ENCODE measurements at regions not wholly inside any gene's neighbourhood (a gene's known extent, or its start where the extent isn't known, plus 50 kb on each side); places are given as distances from the start of the nearest gene placed in this dataset.

- no peak overlapping the region for H3K4me3 ChIP-seq (ENCODE audit: low read depth, low read length)
- no peak for DNase-seq (ENCODE audit: low read depth)
- TF ChIP-seq CTCF (conservative IDR thresholded peaks at IDR 0.05; ENCODE audit: low read depth, low read length) = no peak
Observed at GRCh38 chr1:108082738-108083562, 117.2 kb downstream of the SLC25A24 start.

DNA sequence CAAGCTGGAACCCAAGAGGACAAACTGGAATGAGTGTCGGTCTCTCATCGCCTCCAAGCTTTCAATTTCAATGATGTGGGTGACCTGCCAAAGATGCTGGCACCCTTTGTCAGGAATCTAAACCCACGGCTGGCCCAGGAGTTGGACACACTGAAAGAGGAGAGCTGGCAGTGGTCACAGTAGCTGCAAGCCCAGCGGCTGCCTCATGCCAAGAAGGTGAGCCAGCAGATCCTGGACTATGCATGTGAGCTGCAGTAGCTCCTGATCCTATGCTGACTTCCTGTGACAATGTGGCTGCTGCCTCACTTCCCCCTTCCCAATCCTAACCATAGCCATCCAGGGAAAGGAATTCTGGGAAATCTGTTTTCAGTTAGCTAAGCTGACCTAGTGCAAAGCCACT, 117.0 kb upstream of the VAV3 start:
- H3K4me3 ChIP-seq (ENCODE audit: low read depth, low read length) = no peak overlapping the region
- no peak for DNase-seq (ENCODE audit: low read depth)
- TF ChIP-seq CTCF (conservative IDR thresholded peaks at IDR 0.05; ENCODE audit: low read depth, low read length) = no peak

DNA sequence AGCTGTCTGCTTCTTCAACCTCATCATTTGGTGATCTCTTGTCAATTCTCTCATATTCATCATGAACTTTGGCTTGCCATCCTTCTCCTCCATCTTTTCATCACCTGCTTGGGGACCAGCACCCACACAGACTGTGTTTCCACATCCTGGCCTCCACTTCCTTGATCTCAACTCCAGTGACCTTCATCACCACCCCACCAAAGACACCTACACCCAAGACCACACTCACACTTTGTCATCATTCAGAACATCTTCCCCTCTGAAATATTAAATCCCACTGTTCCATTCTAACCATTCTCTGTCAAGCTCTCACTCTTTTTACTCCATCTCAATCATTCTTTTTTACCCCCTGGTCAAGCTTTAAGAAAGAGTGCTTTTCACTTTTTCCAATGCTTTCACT, 115.5 kb upstream of the VAV3 start:
- no peak for TF ChIP-seq CTCF (conservative IDR thresholded peaks at IDR 0.05; ENCODE audit: low read depth, low read length)
- no peak overlapping the region for H3K4me3 ChIP-seq (ENCODE audit: low read depth, low read length)
- DNase-seq (ENCODE audit: low read depth) = no peak

GRCh38 chr1:108079440-108080025, 114.6 kb upstream of the VAV3 start:
- no peak overlapping the region for H3K4me3 ChIP-seq (ENCODE audit: low read depth, low read length)
- DNase-seq (ENCODE audit: low read depth) = no peak
- no peak for TF ChIP-seq CTCF (conservative IDR thresholded peaks at IDR 0.05; ENCODE audit: low read depth, low read length)

GRCh38 chr1:108077991-108078390, 113.0 kb upstream of the VAV3 start:
- TF ChIP-seq CTCF (conservative IDR thresholded peaks at IDR 0.05; ENCODE audit: low read depth, low read length) = no peak
- DNase-seq (ENCODE audit: low read depth) = no peak
- H3K4me3 ChIP-seq (ENCODE audit: low read depth, low read length) = no peak overlapping the region

GRCh38 chr1:108075055-108075454, 110.1 kb upstream of the VAV3 start:
- no peak overlapping the region for H3K4me3 ChIP-seq (ENCODE audit: low read depth, low read length)
- no peak for TF ChIP-seq CTCF (conservative IDR thresholded peaks at IDR 0.05; ENCODE audit: low read depth, low read length)
- no peak for DNase-seq (ENCODE audit: low read depth)

DNA sequence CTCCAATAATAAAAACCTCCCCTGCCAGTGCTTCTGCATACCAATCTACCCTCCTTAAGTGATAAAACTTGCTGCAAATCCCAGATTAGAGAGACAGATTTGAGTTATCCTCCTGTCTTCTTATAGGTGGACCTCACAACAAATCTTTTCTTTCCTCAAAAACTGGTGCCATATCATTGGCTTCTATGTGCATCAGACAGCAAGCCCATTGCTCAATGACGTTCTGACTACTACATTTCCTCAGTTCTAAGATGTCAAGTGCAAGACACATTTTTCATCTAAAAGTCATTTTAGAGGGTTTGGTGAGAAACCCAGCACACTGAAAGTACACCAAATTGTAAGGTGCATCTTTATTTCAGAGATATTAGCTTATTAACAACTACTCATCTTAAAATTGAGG, 107.8 kb upstream of the VAV3 start:
- TF ChIP-seq CTCF (conservative IDR thresholded peaks at IDR 0.05; ENCODE audit: low read depth, low read length) = no peak
- H3K4me3 ChIP-seq (ENCODE audit: low read depth, low read length) = no peak overlapping the region
- no peak for DNase-seq (ENCODE audit: low read depth)

All from choroid plexus epithelial cell (primary cell).